ENCODE measurements at regions not wholly inside any gene's neighbourhood (a gene's known extent, or its start where the extent isn't known, plus 50 kb on each side); places are given as distances from the start of the nearest gene placed in this dataset.

DNA sequence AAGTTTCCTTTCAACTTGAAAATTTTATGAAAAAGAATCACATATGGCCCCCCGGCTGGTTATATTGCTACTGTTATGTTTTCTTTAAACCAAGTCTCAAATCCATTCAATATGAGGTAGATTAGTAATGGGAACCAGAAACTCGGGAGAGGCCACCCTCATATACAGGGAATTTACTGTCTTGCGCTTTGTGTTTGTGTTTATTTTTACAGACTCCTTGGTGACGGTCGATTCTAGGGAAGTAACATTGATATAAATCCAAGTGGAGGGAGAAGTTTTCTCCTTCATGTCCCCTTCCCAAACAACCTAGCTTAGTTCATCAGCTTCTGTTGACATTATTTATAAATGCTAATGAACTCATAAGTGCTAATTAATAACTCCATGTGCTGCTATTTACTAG lies 163.5 kb upstream of the LMO4 start:
- DNase-seq, result no peak

DNA sequence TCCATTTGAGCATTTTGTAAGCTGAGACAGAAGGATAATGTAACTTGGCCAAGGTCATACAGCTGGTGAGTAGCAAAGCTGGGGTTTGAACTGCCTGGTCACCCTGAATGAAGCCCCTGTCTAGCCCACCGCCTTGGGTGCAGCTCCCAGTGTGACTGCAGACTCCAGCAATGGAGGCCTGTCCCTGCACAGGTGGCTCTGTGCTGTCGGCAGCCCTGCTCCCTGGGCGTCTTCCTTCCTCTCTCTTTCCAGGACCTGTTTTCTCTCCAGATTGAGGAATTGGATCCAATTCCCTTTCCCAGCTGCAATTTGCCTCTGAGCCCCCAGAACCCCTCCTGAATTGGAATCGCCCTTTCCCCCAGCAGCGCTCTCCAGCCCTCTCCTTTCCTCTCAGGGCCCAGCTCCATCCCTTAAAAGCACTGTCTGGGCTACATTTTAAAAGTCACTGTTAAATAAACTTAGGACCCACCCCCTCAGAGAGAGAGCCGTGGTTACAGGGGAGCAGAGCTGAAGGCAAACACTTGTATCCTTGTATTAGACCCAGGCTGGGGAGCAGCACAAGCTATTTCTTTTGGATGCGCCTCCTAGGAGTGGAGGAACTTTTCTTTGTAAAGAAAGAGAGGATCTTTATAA lies 161.4 kb upstream of the LMO4 start:
- DNase-seq, result no peak

DNA sequence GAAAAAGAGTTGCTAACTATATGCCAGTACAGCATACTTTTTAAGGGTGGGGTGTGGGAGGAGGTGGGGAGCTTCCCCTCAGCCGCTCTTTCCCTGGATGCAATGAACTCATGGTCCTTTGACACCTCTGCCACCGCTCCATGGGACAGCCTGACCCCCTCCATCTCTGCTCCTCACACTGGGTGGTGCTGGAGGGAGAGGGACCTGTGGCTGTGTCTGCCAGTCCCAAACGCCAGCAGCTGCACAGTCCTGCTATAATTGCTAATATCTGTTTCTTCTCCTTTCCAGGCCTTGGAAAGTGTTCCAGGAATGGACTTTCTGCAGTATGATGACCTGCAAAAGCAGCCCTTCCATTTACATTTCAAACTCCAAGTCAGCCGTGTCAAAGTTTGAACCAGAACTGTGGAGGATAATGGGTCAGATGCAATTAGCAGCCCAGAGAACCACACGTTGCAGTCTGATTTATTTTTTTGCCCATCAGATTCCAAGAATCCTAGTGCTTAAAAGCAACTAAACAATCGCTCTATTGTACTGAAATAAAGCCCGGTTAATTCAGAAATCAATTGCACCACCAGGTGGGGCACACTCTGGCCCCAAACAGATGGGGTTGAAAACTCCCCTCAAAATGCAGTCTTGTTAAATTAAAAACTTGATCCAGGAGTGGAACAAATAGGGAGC lies 160.7 kb upstream of the LMO4 start:
- DNase-seq, result no peak

DNA sequence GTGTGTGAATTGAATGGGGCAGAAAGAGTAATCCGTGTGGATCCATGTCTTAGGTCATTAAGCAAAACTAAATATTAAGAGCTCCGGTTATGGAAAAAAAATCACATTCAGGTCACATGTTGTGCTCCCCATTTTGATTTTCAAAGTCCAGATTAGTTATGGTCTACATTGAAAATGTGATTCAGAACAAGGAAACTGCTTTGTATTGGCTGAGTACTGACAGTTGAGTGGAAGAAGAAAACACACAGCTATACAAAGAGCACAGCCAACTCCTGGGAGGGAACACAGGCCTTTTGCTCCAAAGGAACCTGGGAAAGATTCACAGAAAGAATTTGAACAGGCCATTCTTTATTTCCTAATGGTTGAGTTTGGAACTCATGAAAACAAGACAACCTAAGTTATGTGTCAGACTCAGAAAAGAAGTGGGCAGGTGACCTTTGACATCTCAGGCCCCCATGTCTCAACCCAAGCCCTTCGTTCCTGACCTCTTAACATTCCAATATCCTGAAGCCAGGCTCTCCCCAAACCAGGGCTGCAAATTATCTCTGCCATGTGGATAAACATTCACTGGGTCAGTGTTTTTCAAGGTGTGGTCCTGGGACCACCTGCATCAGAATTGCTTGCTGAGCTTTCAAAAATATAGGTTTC lies 159.3 kb upstream of the LMO4 start:
- no peak for DNase-seq

DNA sequence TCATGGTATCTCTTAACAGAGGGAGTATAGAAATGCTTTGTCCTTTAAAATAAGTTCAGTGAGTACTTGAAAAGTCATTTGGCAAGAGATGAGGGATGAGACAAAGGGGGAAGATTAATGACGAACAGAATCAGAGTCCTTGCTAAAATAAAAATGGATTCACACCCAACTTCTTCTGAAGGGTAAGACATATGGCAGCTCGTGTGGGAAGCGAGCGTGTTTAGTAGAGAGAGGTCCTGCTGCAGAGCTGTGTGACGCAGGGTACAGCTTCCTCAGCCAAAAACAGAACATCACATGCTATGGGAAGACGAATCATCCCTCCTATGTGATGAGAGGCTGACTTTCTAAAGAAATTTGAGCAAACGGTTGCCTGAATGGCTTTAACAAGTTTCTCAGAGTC lies 158.5 kb upstream of the LMO4 start:
- DNase-seq, result no peak

DNA sequence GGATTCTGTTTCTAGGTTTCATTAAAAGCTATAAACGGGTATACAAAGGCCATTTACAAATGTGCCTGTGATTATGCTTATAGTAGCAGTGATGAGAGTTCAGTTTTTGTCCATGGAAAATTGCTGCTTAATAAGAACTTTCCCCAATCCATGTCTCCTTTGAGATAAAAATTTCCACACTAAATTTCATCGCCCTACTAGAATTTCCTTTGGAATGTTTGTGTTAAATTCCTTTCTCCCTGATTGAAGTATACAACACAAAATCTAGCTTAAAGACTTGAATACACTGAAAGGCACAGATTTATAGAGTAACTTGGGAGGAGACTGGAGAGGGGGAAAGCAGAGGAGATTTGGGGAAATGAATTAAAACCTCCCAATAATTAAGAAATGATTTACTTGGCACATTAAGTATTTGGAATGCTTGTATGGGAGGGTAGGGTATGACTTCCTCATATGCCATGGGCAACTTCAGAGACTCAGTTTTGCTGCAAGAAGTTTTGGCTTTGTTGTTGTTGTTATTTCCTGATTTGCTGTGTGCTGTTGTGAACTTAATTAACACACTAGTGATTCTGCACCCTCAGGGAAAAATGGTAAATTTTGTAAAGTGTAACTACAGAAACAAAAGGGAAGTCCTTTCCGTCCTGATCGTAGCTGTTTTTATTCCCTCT lies 157.6 kb upstream of the LMO4 start:
- no peak for DNase-seq

DNA sequence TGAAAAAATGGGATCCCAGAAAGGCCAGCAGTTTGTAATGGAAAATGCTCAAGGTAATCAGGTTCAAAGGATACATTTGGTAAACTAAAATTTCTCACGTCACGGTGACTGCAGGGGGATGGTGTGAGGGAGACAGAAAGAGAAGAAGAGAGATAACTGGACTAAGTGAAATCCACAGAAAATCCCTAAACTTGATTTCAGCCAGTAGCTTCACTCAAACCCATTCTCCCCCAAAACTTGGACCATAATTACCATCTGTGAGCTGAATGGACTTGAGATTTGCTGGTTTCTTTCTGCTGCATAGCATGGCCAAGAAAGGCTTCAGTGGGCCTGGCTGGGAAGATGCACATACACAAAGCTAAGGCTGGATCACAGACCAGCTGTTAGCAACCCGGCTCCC lies 155.4 kb upstream of the LMO4 start:
- no peak for DNase-seq

DNA sequence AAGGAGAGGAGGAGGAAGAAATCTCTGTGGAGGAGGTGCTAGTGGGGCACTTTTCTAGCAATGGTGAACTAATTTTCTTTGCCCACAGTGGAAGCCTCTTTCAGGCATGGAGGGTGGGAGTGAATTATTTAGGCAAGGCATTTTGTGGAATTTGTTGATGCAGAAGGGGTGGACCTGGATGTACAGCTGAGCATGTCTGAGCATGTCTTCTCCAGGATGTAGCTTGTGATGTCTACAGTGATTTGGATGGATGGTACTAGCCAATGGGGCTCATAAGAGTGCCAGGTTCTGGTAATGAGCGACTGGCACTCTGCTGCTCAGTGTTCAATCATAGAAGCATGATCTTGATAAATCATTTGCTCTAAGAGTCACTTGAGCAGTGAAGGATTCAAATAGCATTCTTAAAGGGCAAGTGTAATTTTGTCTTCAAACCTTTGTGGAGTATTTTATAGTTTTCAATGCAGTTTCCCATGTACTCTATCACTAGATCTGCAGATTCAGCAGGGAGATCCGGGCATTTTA lies 153.9 kb upstream of the LMO4 start:
- DNase-seq, result no peak

DNA sequence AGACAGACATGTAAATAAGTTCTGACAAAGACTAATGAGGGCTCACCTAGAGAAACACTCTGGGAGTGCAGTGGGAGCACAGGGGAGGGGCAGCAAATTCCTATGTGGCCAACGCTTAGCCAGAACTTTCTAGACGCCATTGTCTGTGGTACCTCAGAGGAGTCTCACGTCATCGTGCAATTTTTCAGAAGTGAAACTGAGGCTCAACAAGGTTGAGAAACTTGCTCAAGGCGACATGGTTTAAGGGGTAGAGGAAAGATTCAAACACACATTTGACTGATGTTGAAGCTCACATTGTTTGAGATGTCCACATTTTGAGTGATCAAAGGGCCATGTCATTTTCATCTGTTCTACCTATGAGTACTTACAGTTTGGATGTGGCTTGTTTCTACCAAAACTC lies 152.6 kb upstream of the LMO4 start:
- DNase-seq, result no peak

DNA sequence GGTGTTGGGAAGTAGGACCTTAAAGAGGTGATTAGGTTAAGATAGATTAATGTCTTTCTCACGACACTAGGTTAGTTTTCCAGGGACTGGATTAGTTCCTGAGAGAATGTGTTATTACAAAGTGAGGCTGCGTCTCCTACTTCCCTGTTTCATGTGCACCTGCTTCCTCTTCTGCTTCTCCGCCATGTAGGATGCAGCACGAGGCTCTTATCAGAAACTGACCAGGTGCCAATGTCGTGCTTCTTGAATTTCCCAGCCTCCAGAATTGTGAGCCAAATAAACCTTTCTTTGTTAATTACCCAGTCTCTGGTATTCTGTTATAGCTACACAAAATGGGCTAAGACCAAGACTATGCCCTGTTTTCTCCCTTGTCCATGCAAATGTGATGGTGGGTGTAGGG lies 152.2 kb upstream of the LMO4 start:
- DNase-seq, result no peak

DNA sequence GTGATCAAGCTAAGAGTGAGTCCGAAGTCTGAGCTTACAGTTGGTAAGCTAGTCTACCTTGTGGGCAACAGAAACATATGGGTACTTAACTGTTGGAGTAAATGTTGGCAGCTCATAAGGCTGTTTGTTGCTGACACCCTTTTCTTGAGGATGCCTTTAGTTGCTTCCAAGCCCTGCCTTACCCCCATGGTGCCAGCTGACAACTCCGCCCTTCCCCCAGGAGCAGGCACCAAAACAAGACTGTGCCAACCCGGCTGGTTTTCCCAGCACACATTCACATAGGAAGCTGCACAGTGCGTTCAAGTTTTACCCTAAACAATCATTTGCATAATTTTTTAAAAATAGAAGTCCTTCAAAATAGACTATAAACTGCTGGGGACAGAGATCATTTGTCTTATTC lies 150.2 kb upstream of the LMO4 start:
- no peak for DNase-seq

DNA sequence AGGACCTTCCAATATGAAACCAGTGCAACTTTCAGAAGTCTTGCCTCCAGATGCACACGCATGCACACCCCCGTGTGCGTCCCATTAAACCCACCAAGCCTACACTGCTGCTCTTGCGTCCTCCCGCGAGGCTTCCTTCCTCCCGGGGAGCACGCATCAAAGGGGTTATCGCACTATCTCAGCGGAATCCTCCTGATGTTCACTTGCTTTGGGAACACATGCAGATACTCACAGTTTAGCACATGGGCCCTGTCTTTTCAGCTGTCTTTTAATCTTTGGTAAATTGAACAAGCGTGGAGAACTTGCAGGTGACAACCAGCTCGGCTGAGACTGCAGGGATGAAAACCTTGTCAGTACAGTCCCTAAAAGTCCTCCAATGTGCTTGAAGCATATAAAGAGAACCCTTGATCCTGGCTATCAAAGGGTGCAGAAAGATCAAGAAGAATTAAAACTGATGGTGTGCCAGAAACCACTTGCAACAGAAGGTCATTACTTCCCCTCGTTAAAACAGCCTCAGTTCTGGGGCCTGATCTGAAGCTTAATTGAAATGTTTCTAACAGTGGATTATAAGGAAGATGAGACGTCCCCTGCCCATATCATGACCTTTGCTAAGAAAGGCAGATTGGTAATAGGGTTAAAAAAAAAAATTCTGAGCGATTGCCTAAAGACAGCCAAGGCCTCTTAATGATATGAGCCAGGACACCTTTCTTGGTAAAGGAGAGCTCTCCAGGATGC lies 149.4 kb upstream of the LMO4 start:
- no peak for DNase-seq

DNA sequence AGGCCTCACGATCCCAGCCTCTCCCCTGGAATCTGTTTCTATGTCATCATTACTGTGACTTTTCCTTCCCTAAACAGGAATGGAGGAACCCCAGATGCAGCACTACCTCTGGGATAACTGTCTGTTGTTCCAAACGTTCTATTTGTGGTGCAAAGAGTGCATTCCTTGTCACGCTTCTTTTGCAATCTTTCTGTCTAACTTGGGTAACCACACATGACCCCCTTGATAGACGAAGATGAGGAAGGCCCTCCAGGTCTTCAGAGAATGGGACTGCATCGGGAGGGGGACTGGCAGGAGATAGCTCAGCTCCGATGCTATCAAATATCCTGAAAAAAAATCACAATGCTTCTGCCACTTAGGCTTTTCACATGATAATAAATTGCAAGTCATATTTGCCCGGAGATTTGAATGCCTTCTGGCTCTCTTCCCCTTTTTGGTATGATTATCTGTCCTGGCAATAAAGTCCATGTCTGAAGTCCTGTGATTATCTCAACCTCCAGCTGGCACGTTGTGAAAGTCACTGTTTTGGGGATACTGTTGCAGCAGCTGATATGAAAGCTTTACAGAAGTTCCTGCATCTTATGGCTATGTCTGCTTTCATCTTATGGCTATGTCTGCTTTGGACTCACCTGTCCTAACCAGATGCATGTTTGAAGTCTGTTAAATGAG lies 148.7 kb upstream of the LMO4 start:
- DNase-seq, result no peak

DNA sequence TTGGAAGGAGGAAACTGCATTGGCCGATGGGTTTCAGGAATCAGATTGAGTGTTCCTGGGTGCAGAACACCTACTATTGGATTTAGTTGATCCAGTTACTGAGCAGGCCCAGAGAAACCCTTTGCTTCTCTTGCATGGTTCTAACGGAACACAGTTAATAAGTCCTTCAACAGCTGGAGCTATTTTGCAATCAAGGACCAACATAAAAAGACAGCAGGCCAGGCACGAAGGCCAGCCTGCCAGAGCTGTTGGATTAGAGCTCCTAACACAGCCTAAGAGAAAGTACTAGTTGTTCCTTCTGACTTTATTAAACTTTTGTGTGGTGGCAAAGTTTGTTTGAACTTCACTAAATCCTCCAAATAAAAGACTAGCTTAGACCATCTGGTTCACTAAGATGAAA lies 148.0 kb upstream of the LMO4 start:
- DNase-seq, result no peak

DNA sequence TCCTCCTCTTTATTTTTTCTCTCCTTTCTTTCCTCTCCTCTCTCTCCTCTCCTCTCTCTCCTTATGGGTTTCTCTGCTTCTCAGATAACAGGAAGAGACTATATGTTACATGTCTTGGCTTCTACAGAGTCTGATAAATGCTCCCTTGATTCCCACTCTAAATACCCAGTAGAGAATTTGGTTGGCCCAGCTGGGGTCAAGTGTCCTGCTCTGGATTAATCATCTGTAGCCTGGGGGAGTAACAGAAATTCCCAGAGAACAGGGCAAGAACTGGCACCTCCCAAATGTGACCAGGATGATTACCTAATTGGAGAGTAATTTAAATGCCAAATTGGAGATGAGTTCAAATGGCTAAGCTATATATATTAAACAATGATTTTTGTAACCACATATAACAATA lies 146.1 kb upstream of the LMO4 start:
- DNase-seq, result no peak

DNA sequence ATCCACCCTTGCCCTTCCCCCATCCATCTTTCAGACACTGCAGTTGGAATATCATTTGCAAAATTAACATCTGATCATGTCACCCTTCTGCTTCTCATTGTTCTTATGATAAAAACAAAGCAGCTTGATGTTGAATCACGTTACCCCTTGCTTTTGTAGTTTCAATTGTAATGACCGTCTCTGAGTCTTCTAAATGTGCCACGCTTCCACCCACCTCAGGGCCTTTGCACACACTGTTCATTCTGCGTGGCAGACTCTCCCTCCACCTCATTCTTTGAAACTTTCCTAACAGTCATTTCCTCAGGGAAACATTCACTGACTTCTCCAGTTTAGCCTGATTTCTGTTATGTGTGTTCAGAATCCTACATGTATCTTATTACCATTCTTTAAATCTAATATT lies 143.6 kb upstream of the LMO4 start:
- no peak for DNase-seq

DNA sequence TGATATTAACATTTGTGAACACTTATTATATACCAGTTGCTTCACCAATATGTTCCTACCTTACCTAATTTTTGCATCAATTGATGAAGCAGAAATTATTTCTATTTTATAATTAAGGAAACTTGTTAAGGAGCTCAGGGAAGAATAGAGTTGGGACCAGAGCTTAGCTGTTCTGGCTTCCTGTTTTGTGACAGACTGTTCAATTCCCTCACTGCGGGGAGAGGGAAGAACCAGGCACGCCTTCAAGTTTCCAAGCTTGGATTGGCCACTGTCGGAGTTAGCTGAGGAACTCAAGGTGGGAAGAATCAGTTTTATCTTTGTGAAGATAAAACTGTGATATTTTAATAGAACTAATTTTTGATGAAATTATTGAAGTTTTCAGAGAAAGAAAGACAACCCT lies 142.3 kb upstream of the LMO4 start:
- no peak for DNase-seq

DNA sequence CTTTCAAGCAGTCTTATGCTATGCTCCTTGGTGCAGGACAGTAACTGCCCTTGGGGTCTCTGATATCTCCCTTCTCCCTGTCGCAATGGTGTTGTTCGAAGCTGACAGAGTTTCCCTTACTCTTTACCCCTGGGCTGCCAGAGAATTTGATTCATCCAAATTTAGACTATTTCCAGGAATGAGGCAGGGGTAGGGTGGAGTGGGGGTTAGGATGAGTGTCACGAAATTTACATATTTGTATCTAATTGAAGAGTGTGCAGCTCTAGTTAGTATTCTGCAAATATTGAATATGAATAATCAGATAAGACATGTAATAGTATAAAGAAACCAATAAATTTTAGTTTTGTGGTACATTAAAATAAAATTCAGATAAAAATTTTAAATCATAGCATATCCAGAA lies 140.0 kb upstream of the LMO4 start:
- DNase-seq, result no peak

DNA sequence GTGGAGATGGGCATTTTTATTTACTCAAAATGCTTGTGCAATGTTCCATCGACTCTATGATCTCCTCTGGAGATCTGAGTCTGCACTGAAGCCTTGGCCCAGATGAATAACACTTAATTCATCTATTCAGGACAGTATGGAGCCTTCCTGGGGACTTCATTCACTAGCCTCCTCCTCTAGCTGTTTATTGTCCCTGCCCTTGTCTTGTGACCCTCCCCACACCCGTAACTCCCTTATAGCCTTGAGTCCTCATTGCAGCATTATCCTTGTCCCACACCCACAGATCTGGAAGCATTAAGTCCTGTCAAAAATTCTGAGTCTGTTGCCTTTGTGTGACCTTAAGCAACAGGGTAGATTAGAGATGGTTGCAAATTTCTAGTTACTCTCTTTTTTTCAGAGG lies 138.3 kb upstream of the LMO4 start:
- DNase-seq, result no peak

DNA sequence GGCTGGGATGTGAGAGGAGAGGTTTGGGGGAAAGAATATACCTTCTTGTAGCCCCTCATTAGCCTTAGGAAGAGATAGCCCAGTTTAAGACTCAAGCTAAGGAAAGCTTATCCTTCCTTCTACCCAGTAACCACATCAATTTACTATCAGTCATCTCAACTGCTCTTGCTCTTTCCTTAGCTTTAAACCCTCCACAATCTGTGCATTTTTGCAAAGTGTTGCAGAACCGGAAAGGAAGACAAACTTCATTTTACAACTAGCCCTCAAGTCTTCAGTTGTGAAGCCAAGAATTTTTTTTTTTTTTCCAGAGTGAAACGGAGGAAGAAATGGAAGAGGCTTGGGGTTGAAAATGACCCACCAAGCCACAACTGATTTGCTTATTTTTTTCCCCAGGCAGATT lies 137.0 kb upstream of the LMO4 start:
- no peak for DNase-seq

DNA sequence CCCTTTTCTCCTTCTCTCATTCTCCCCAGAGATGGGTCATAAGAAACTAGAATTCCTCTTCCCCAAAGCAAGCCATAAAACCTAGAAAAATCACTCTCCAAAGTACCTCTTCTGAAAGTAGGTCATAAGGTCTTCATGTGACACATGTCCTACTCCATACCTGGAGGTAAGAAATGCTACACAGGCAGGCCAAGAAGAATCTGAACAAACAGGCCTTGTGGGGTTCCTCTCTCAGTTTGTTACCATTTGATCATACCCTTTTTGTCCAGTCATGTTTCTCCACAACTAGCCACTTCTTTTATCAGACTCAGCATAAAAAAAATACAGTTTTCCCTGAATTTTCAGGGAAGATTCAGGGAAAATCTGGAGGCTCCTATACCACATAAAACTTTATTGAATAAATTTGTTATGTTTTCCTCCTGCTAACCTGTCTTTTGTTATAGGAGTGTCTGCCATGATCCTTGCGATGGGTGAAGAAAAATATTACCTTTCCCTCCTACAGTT lies 134.4 kb upstream of the LMO4 start:
- DNase-seq, result no peak

DNA sequence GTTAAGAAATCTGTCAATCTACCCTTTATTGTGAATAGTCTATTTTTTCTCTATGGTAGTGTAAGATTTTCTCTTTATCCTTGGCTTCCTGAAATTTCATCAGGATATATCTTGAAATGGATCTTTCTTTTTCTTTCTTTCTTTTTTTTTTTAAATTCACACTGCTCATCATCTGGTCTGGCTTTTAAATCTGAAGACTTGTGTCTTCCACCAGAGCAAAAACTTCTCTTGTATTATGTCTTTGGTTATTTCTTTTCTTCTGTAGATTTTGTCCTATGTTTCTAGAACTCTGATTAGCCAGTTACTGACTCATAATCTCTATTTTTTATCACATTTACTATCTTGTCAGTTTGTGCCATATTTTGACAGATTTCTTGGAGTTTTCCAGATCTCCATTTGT lies 133.8 kb upstream of the LMO4 start:
- DNase-seq, result no peak
